ENCODE measurements at regions not wholly inside any gene's neighbourhood (a gene's known extent, or its start where the extent isn't known, plus 50 kb on each side); places are given as distances from the start of the nearest gene placed in this dataset.

GRCh38 chr7:25861601-25862260, 290.3 kb upstream of the NFE2L3 start:
- no peak for TF ChIP-seq CTCF (IDR thresholded peaks at IDR 0.05 in 4 of 5, conservative IDR thresholded peaks at IDR 0.05 in 1 of 5)
- no peak for TF ChIP-seq POLR2A (IDR thresholded peaks at IDR 0.05)

Measured in gastrocnemius medialis (tissue), 4 donors.